OCI-LY3 (cell line): ENCODE measurements at regions not wholly inside any gene's neighbourhood (a gene's known extent, or its start where the extent isn't known, plus 50 kb on each side); places are given as distances from the start of the nearest gene placed in this dataset.

Experiments
- H2AFZ ChIP-seq: fragments of 200-600, 300-600 bp; shearing (Covaris generic); 2 replicates; pipeline ENCODE4 v1.6.0; 2014; ENCODE audit warnings: antibody characterized with exemption, low read depth, low read length
- H3K27ac ChIP-seq: fragments of 200-600, 300-600 bp; sonication (generic); 2 replicates; pipeline ENCODE4 v1.5.1; 2014; ENCODE audit warnings: mild to moderate bottlenecking, low read length, moderate library complexity, mixed read lengths
- H3K27me3 ChIP-seq: fragments of 200-600, 300-600 bp; sonication (generic); 2 replicates; pipeline ENCODE4 v1.6.1; 2014; ENCODE audit warnings: low read depth, low read length, mixed read lengths
- H3K36me3 ChIP-seq: fragments of 200-600, 300-600 bp; sonication (generic); replicated peaks from 2 replicates; pipeline ENCODE3; 2014; ENCODE audit warnings: low read depth, low read length, mixed read lengths
- H3K4me1 ChIP-seq: fragments of 300-600, 200-600 bp; sonication (generic); 2 replicates; pipeline ENCODE4 v1.6.1; 2014; ENCODE audit warnings: low read length, mixed read lengths
- H3K4me2 ChIP-seq: fragments of 200-600, 300-600 bp; sonication (generic); 2 replicates; pipeline ENCODE4 v1.6.1; 2014; ENCODE audit warnings: low read length, mixed read lengths
- H3K4me3 ChIP-seq: fragments of 300-600, 200-600 bp; sonication (generic); 2 replicates; pipeline ENCODE4 v1.5.1; 2014; ENCODE audit warnings: antibody characterized with exemption, mild to moderate bottlenecking, low read length, moderate library complexity
- H3K79me2 ChIP-seq: fragments of 300-600, 200-600 bp; shearing (Covaris generic); 2 replicates; pipeline ENCODE4 v1.6.1; 2014; ENCODE audit warnings: mild to moderate bottlenecking, low read length, mixed read lengths
- H3K9ac ChIP-seq: fragments of 300-600, 200-600 bp; shearing (Covaris generic); 2 replicates; pipeline ENCODE4 v1.6.0; 2014; ENCODE audit warnings: mild to moderate bottlenecking, low read length, moderate library complexity
- H3K9me3 ChIP-seq: fragments of 200-600, 300-600 bp; shearing (Covaris generic); 2 replicates; pipeline ENCODE4 v1.6.1; 2014; ENCODE audit warnings: low read length, mixed read lengths; ENCODE audit not compliant: insufficient read depth
- H4K20me1 ChIP-seq: fragments of 200-600, 300-600 bp; sonication (generic); 2 replicates; pipeline ENCODE4 v1.6.1; 2016; ENCODE audit warnings: low read length, mixed read lengths; ENCODE audit not compliant: insufficient read depth
- CTCF ChIP-seq: fragments of 200-600, 300-600 bp; sonication (generic); IDR thresholded peaks from 2 replicates; pipeline ENCODE4 v1.5.1; 2014; ENCODE audit warnings: antibody characterized with exemption, low read length, low read depth
- EZH2phosphoT487 ChIP-seq: fragments of 200-600 bp; shearing (Covaris generic); IDR thresholded peaks from 2 replicates; pipeline ENCODE4 v1.6.1; 2018; ENCODE audit warnings: antibody characterized with exemption, mixed run types, low read depth

GRCh38 chr10:4742217-4742616 is 83.8 kb upstream of the AKR1E2 start:
- Histone ChIP-seq H3K9ac (no peak overlapping the region), H3K9me3 (no peaks in the 10 kb centered on the region), H3K79me2 (no peaks in the 10 kb centered on the region), H2AFZ (no peak overlapping the region), H3K4me3 (no peak overlapping the region), H3K27ac (no peak overlapping the region), H4K20me1 (no peaks in the 10 kb centered on the region), H3K4me1 (no peaks in the 10 kb centered on the region), H3K4me2 (no peak overlapping the region), H3K27me3 (no peaks in the 10 kb centered on the region), H3K36me3 (no peaks in the 10 kb centered on the region)
- TF ChIP-seq EZH2phosphoT487 (no peak), CTCF (no peak)

- Histone ChIP-seq H3K36me3 (no peaks in the 10 kb centered on the region), H3K27ac (no peak overlapping the region), H3K9me3 (no peaks in the 10 kb centered on the region), H3K4me3 (no peak overlapping the region), H4K20me1 (no peaks in the 10 kb centered on the region), H2AFZ (no peak overlapping the region), H3K27me3 (no peaks in the 10 kb centered on the region), H3K79me2 (no peaks in the 10 kb centered on the region), H3K4me1 (no peaks in the 10 kb centered on the region), H3K4me2 (no peak overlapping the region), H3K9ac (no peak overlapping the region)
- TF ChIP-seq EZH2phosphoT487 (no peak), CTCF (no peak)
Measured at GRCh38 chr10:4740471-4740870, 85.5 kb upstream of the AKR1E2 start.

GRCh38 chr10:4736608-4737007 is 89.4 kb upstream of the AKR1E2 start:
- no peaks in the 10 kb centered on the region for H3K79me2 ChIP-seq
- no peaks in the 10 kb centered on the region for H3K36me3 ChIP-seq
- H3K4me2 ChIP-seq = no peak overlapping the region
- H3K4me1 ChIP-seq = no peaks in the 10 kb centered on the region
- no peak overlapping the region for H3K9ac ChIP-seq
- no peaks in the 10 kb centered on the region for H3K9me3 ChIP-seq
- H3K4me3 ChIP-seq = no peak overlapping the region
- H3K27ac ChIP-seq = no peak overlapping the region
- no peak overlapping the region for H2AFZ ChIP-seq
- no peaks in the 10 kb centered on the region for H4K20me1 ChIP-seq
- H3K27me3 ChIP-seq = no peaks in the 10 kb centered on the region
- TF ChIP-seq EZH2phosphoT487 (no peak), CTCF (no peak)

- H3K4me3 ChIP-seq = no peak overlapping the region
- no peak overlapping the region for H2AFZ ChIP-seq
- H3K9me3 ChIP-seq = no peaks in the 10 kb centered on the region
- no peak overlapping the region for H3K27ac ChIP-seq
- TF ChIP-seq EZH2phosphoT487 (no peak), CTCF (no peak)
- H3K36me3 ChIP-seq = no peaks in the 10 kb centered on the region
- no peak overlapping the region for H3K4me2 ChIP-seq
- no peaks in the 10 kb centered on the region for H4K20me1 ChIP-seq
- no peak overlapping the region for H3K9ac ChIP-seq
- H3K27me3 ChIP-seq = no peaks in the 10 kb centered on the region
- H3K4me1 ChIP-seq = no peaks in the 10 kb centered on the region
- no peaks in the 10 kb centered on the region for H3K79me2 ChIP-seq
Measured at GRCh38 chr10:4736183-4736582, 89.8 kb upstream of the AKR1E2 start.
